ENCODE measurements at regions not wholly inside any gene's neighbourhood (a gene's known extent, or its start where the extent isn't known, plus 50 kb on each side); places are given as distances from the start of the nearest gene placed in this dataset.
A peak's percentile ranks its signal among the peaks of the same experiment; 100 is the strongest.
"Not testable (repeated sequence)": the region's sequence is repeated elsewhere in the genome, so short reads cannot be mapped to it uniquely, and the experiment has no call there.

GRCh38 chr3:5698851-5699250 lies 511.3 kb downstream of the EDEM1 start:
- intact Hi-C loops (cut with DNase I), result no loop called here
- H3K27ac ChIP-seq (ENCODE audit: low read length), result no peak overlapping the region
- WGBS, result 91% methylated on average over 9 of the region's 9 CpGs
- ATAC-seq (no peak), DNase-seq (no peak)
- no peaks in the 10 kb centered on the region for H3K27me3 ChIP-seq (ENCODE audit: control insufficient read depth, insufficient read depth)
- H3K9me3 ChIP-seq (ENCODE audit: control insufficient read depth, low read length), result no peaks in the 10 kb centered on the region
- H3K4me3 ChIP-seq (ENCODE audit: low read length), result no peak overlapping the region
- H3K4me1 ChIP-seq (ENCODE audit: control insufficient read depth, insufficient read depth, low read length), result no peaks in the 10 kb centered on the region

- intact Hi-C loops (cut with DNase I), result no loop called here
- Histone ChIP-seq H3K27ac (ENCODE audit: low read length) (no peak overlapping the region), H3K4me1 (ENCODE audit: control insufficient read depth, insufficient read depth, low read length) (no peaks in the 10 kb centered on the region), H3K9me3 (ENCODE audit: control insufficient read depth, low read length) (no peaks in the 10 kb centered on the region), H3K27me3 (ENCODE audit: control insufficient read depth, insufficient read depth) (no peaks in the 10 kb centered on the region), H3K4me3 (ENCODE audit: low read length) (no peak overlapping the region)
- DNase-seq (no peak), ATAC-seq (no peak)
- WGBS, result 91% methylated on average over 6 of the region's 6 CpGs
These were observed 511.8 kb downstream of the EDEM1 start for GRCh38 chr3:5699313-5699712.

DNA sequence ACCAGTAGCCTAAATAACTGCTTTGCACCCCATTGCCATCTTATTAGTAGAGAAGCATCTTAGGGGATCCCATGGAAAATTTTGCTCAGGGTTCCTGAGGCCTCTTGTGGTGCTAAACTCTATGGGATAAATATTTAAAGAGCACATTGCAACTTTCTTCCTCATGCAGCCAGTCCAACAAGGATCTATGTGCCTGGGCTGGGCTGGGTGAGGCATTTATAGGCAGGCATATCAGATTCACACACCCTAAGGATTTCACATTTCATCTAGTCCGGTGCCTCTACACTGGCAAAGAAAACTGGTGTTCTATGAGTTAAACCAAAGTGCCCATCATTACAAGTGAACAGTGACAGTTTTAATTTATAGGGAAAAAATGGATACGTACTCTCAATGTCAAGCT lies 512.3 kb downstream of the EDEM1 start:
- 91% methylated on average over 2 of the region's 2 CpGs for WGBS
- H3K4me1 ChIP-seq (ENCODE audit: control insufficient read depth, insufficient read depth, low read length), result no peaks in the 10 kb centered on the region
- no peak overlapping the region for H3K4me3 ChIP-seq (ENCODE audit: low read length)
- ATAC-seq, result no peak
- no peaks in the 10 kb centered on the region for H3K27me3 ChIP-seq (ENCODE audit: control insufficient read depth, insufficient read depth)
- no peak overlapping the region for H3K27ac ChIP-seq (ENCODE audit: low read length)
- intact Hi-C loops (cut with DNase I), result no loop called here
- no peaks in the 10 kb centered on the region for H3K9me3 ChIP-seq (ENCODE audit: control insufficient read depth, low read length)
- DNase-seq, result no peak

DNA sequence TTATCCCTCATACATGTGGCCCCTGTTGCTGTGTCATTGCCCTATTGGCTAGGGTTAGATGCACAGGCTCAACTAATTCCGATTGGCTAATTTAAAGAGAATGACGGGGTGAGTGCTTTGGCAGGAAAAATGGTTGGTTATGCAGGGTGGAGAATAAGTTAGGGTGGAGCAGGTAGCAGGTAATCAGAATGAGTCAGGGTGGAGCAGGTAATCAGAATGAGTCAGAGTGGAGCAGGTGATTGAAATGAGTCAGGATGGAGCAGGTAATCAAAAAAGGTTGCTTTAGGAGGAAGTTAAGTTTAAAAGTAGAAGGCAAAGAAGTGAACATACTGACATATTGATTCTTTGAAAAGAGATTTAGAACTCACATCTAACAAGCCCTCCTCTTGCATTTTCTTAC lies 513.5 kb downstream of the EDEM1 start:
- H3K9me3 ChIP-seq (ENCODE audit: control insufficient read depth, low read length); H3K4me3 ChIP-seq (ENCODE audit: low read length); H3K27ac ChIP-seq (ENCODE audit: low read length); intact Hi-C loops (cut with DNase I); H3K4me1 ChIP-seq (ENCODE audit: control insufficient read depth, insufficient read depth, low read length); ATAC-seq; DNase-seq; H3K27me3 ChIP-seq (ENCODE audit: control insufficient read depth, insufficient read depth): not testable (repeated sequence)
- WGBS, result 85% methylated on average over 2 of the region's 2 CpGs

DNA sequence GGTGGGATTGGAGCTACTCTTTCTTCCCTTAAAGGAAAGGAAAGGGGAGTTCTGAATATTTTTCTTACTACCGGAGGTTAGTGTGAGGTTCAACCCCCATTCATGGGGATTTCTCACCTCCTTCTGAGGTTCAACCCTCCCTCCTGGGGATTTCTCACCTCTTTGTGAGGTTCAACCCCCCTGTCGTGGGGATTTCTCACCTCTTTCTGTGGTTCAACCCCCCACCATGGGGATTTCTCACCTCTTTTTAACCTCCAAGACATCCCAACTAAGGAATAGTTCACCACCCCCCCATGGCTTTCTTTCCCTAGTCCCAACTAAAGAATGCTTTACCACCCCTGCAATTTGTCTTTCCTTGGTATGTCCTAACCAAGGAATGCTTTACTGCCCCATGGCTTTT lies 520.3 kb downstream of the EDEM1 start:
- DNase-seq (no peak), ATAC-seq (no peak)
- Histone ChIP-seq H3K9me3 (ENCODE audit: control insufficient read depth, low read length) (no peaks in the 10 kb centered on the region), H3K27ac (ENCODE audit: low read length) (no peak overlapping the region), H3K4me1 (ENCODE audit: control insufficient read depth, insufficient read depth, low read length) (no peaks in the 10 kb centered on the region), H3K4me3 (ENCODE audit: low read length) (no peak overlapping the region), H3K27me3 (ENCODE audit: control insufficient read depth, insufficient read depth) (no peaks in the 10 kb centered on the region)
- intact Hi-C loops (cut with DNase I), result no loop called here
- 25% methylated on average over 2 of the region's 2 CpGs for WGBS

- no peak for DNase-seq
- H3K9me3 ChIP-seq (ENCODE audit: control insufficient read depth, low read length), result no peaks in the 10 kb centered on the region
- H3K27me3 ChIP-seq (ENCODE audit: control insufficient read depth, insufficient read depth), result no peaks in the 10 kb centered on the region
- 65% methylated on average over 2 of the region's 2 CpGs for WGBS
- H3K4me3 ChIP-seq (ENCODE audit: low read length), result no peak overlapping the region
- no peak overlapping the region for H3K27ac ChIP-seq (ENCODE audit: low read length)
- no peaks in the 10 kb centered on the region for H3K4me1 ChIP-seq (ENCODE audit: control insufficient read depth, insufficient read depth, low read length)
- no peak for ATAC-seq
- intact Hi-C loops (cut with DNase I), result no loop called here
These were observed 522.2 kb downstream of the EDEM1 start for GRCh38 chr3:5709714-5710113.

DNA sequence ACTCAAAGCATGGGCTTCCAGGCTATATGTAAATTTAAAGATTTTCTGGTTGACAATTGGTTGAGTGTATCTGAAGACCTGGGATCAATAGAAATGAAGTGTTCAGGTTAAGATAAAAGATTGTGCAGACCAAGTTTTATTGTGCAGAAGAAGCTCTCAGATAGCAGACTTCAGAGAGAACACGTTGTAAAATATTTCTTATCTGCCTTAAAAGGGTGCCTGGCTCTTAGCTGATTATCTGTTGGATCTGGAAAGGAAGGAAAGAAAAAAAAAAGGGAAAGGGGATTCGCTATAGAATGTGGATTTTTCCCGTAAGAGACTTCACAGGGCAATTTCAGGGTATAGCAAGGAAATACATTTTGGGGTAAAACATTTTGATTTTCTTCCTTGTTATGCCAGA lies 523.2 kb downstream of the EDEM1 start:
- Histone ChIP-seq H3K4me1 (ENCODE audit: control insufficient read depth, insufficient read depth, low read length) (no peaks in the 10 kb centered on the region), H3K9me3 (ENCODE audit: control insufficient read depth, low read length) (no peaks in the 10 kb centered on the region), H3K27ac (ENCODE audit: low read length) (no peak overlapping the region), H3K4me3 (ENCODE audit: low read length) (no peak overlapping the region), H3K27me3 (ENCODE audit: control insufficient read depth, insufficient read depth) (no peaks in the 10 kb centered on the region)
- DNase-seq (no peak), ATAC-seq (no peak)
- 43% methylated on average over 3 of the region's 3 CpGs for WGBS
- intact Hi-C loops (cut with DNase I), result no loop called here

GRCh38 chr3:5717254-5717653 lies 529.7 kb downstream of the EDEM1 start:
- Histone ChIP-seq H3K27me3 (ENCODE audit: control insufficient read depth, insufficient read depth) (no peaks in the 10 kb centered on the region), H3K4me3 (ENCODE audit: low read length) (no peak overlapping the region), H3K4me1 (ENCODE audit: control insufficient read depth, insufficient read depth, low read length) (no peaks in the 10 kb centered on the region), H3K9me3 (ENCODE audit: control insufficient read depth, low read length) (no peaks in the 10 kb centered on the region), H3K27ac (ENCODE audit: low read length) (no peak overlapping the region)
- DNase-seq (no peak), ATAC-seq (no peak)
- intact Hi-C loops (cut with DNase I), result no loop called here
- WGBS, result 88% methylated on average over 1 of the region's 1 CpG

DNA sequence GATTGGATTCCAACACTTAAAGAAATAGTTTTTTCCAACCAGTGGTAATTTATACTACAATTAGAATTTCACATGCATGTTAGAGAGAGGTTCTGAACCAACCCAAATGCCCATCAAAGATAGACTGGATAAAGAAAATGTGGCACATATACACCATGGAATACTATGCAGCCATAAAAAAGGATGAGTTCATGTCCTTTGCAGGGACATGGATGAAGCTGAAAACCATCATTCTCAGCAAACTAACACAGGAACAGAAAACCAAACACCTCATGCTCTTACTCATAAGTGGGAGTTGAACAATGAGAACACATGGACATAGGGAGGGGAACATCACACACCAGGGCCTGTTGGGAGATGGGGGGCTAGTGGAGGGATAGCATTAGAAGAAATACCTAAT lies 532.2 kb downstream of the EDEM1 start:
- intact Hi-C loops (cut with DNase I); DNase-seq; H3K4me3 ChIP-seq (ENCODE audit: low read length); H3K27ac ChIP-seq (ENCODE audit: low read length); H3K27me3 ChIP-seq (ENCODE audit: control insufficient read depth, insufficient read depth); ATAC-seq; H3K9me3 ChIP-seq (ENCODE audit: control insufficient read depth, low read length); H3K4me1 ChIP-seq (ENCODE audit: control insufficient read depth, insufficient read depth, low read length): not testable (repeated sequence)

DNA sequence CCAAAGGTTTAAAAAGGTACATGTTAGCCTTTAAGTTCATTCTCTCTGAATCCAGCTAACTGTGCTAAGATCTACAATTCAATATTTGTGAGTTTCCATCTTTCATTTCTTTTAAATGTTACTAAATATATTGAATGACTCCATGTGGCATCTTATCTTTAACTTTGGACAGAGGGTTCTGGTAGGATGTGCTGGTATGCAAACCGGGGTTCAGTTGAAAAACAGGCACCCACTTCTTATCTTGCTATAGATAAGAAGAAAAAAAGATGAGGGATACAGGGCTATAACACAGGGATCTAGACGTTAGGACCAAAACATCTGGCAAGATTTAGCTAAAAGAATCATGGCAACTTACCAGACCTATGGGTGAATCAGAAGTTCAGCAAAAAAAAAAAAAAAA lies 538.3 kb downstream of the EDEM1 start:
- Histone ChIP-seq H3K4me3 (ENCODE audit: low read length) (no peak overlapping the region), H3K27ac (ENCODE audit: low read length) (no peak overlapping the region), H3K27me3 (ENCODE audit: control insufficient read depth, insufficient read depth) (no peaks in the 10 kb centered on the region), H3K9me3 (ENCODE audit: control insufficient read depth, low read length) (no peaks in the 10 kb centered on the region), H3K4me1 (ENCODE audit: control insufficient read depth, insufficient read depth, low read length) (no peaks in the 10 kb centered on the region)
- ATAC-seq (no peak), DNase-seq (no peak)
- intact Hi-C loops (cut with DNase I), result no loop called here
- WGBS, result 21% methylated on average over 2 of the region's 2 CpGs

DNA sequence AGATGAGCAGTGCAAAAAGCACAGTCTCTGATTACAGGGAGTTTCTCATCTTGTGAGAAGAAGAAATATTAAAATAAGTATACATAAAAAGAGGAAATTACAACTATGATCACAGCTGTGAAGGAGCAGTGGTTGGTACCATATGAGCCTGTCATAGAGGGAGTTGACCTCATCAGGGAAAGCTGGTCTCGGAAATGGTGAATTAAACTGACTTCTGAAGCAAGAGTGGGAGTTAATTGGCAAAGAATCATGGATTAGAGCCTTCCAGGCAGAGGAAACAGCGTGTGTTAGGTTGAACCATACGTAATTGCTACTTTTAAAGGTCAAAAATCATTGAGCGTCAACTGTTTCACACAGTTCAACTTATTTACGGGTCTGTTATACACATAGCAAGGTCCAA lies 539.1 kb downstream of the EDEM1 start:
- Histone ChIP-seq H3K27ac (ENCODE audit: low read length) (no peak overlapping the region), H3K9me3 (ENCODE audit: control insufficient read depth, low read length) (no peaks in the 10 kb centered on the region), H3K4me3 (ENCODE audit: low read length) (no peak overlapping the region), H3K27me3 (ENCODE audit: control insufficient read depth, insufficient read depth) (no peaks in the 10 kb centered on the region), H3K4me1 (ENCODE audit: control insufficient read depth, insufficient read depth, low read length) (no peaks in the 10 kb centered on the region)
- ATAC-seq (peak in 1 of 2 donors; percentile 64), DNase-seq (no peak)
- 54% methylated on average over 5 of the region's 5 CpGs for WGBS
- intact Hi-C loops (cut with DNase I), result no loop called here

- intact Hi-C loops (cut with DNase I), result no loop called here
- WGBS, result 81% methylated on average over 10 of the region's 10 CpGs
- H3K4me3 ChIP-seq (ENCODE audit: low read length), result no peak overlapping the region
- no peaks in the 10 kb centered on the region for H3K4me1 ChIP-seq (ENCODE audit: control insufficient read depth, insufficient read depth, low read length)
- no peaks in the 10 kb centered on the region for H3K9me3 ChIP-seq (ENCODE audit: control insufficient read depth, low read length)
- DNase-seq (no peak), ATAC-seq (no peak)
- H3K27me3 ChIP-seq (ENCODE audit: control insufficient read depth, insufficient read depth), result no peaks in the 10 kb centered on the region
- H3K27ac ChIP-seq (ENCODE audit: low read length), result no peak overlapping the region
These were observed 540.4 kb downstream of the EDEM1 start for GRCh38 chr3:5727743-5728484.

Data from right cardiac atrium (tissue), 5 donors.